NCI-H1048 (cell line): ENCODE measurements at regions not wholly inside any gene's neighbourhood (a gene's known extent, or its start where the extent isn't known, plus 50 kb on each side); places are given as distances from the start of the nearest gene placed in this dataset.

ENCODE experiments used
- DNase-seq: peaks from one replicate; lab custom pipeline; 2025; lab: John Stamatoyannopoulos, UW

DNA sequence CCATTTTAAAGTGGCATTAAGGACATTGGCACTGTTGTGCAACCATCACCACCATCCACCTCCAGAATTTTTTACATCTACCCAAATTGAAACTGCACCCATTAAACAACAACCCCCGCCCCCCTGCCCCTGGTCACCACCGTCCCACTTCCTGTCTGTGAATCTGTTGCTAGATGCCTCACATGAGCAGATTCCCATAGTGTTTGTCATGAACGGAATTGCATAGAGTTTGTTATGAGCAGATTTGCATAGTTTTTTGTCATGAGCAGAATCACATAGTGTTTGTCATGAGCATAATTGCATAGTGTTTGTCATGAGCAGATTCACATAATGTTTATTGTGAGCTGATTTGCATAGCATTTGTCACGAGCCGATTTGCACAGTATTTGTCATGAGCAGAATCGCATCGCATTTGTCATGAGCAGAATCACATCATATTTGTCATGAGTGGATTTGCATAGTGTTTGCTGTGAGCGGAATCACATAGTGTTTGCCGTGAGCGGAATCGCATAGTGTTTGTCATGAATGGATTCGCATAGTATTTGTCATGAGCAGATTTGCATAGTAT is 54.0 kb upstream of the GTF3A start:
- peak; percentile 60 for DNase-seq

GRCh38 chr13:27371932-27372331 is 52.5 kb upstream of the GTF3A start:
- no peak for DNase-seq

GRCh38 chr13:27372896-27373295 is 51.5 kb upstream of the GTF3A start:
- DNase-seq: no peak

DNA sequence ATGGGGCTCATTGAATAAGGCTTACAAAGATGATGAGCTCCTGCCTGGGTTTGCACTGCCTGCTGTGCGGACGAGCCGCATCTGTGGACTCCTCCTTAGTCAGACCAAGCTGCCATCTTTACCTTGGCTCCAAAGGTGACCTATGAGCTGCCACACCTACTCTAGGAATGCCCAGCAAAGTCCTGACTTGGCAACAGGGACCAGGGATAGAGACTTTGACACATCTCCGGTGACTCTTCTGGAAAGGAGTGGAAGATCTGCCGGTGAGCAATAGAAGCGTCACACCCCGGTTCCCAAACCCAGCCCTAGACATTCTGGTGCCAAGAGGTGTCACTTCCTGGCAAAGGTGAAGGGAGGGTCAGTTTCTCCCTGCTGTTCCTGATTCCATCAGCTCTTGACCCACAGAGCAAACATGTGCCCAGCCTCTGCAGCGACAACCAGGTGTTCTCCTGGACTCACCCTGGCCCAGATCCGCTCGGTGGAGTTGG is 50.2 kb upstream of the GTF3A start:
- no peak for DNase-seq
